Activated CD8-positive, alpha-beta memory T cell treated with anti-CD3 and anti-CD28 coated beads for 24 hours (primary cell): ENCODE measurements at regions not wholly inside any gene's neighbourhood (a gene's known extent, or its start where the extent isn't known, plus 50 kb on each side); places are given as distances from the start of the nearest gene placed in this dataset.

Source experiments
- DNase-seq: peaks from one replicate; pipeline ENCODE4 v3.0.0-alpha.2; 2020

GRCh38 chr10:81031774-81032173 is 494.1 kb downstream of the SH2D4B start:
- no peak for DNase-seq

GRCh38 chr10:81034383-81034782 is 496.7 kb downstream of the SH2D4B start:
- no peak for DNase-seq

GRCh38 chr10:81036257-81036656 is 498.6 kb downstream of the SH2D4B start:
- DNase-seq, result no peak

- no peak for DNase-seq
These were observed 502.3 kb downstream of the SH2D4B start for GRCh38 chr10:81040031-81040430.

GRCh38 chr10:81040940-81041339 is 503.2 kb downstream of the SH2D4B start:
- DNase-seq, result no peak

- no peak for DNase-seq
These were observed 504.9 kb downstream of the SH2D4B start for GRCh38 chr10:81042647-81043046.

- no peak for DNase-seq
These were observed 527.8 kb downstream of the SH2D4B start for GRCh38 chr10:81065474-81065873.

GRCh38 chr10:81068460-81068859 is 530.8 kb downstream of the SH2D4B start:
- no peak for DNase-seq

- DNase-seq, result no peak
These were observed 533.5 kb downstream of the SH2D4B start for GRCh38 chr10:81071087-81071796.

- DNase-seq, result no peak
These were observed 535.5 kb downstream of the SH2D4B start for GRCh38 chr10:81073155-81073554.

- DNase-seq, result no peak
These were observed 544.4 kb downstream of the SH2D4B start for GRCh38 chr10:81081887-81082620.

GRCh38 chr10:81082621-81083376 is 545.1 kb downstream of the SH2D4B start:
- DNase-seq, result no peak

GRCh38 chr10:81093056-81093455 is 555.4 kb downstream of the SH2D4B start:
- DNase-seq, result no peak

GRCh38 chr10:81095238-81095637 is 557.5 kb downstream of the SH2D4B start:
- no peak for DNase-seq

GRCh38 chr10:81096558-81096957 is 558.9 kb downstream of the SH2D4B start:
- no peak for DNase-seq

- no peak for DNase-seq
These were observed 563.4 kb downstream of the SH2D4B start for GRCh38 chr10:81101062-81101461.

- no peak for DNase-seq
These were observed 566.8 kb downstream of the SH2D4B start for GRCh38 chr10:81104494-81104893.

- DNase-seq, result no peak
These were observed 571.0 kb downstream of the SH2D4B start for GRCh38 chr10:81108516-81109199.

GRCh38 chr10:81109200-81109752 is 571.6 kb downstream of the SH2D4B start:
- no peak for DNase-seq

- DNase-seq, result no peak
These were observed 578.5 kb downstream of the SH2D4B start for GRCh38 chr10:81116201-81116600.

- no peak for DNase-seq
These were observed 579.3 kb downstream of the SH2D4B start for GRCh38 chr10:81116990-81117389.

- no peak for DNase-seq
These were observed 590.2 kb downstream of the SH2D4B start for GRCh38 chr10:81127931-81128330.

- no peak for DNase-seq
These were observed 592.3 kb downstream of the SH2D4B start for GRCh38 chr10:81130014-81130413.
